IPS-15b (cell line): ENCODE measurements at regions not wholly inside any gene's neighbourhood (a gene's known extent, or its start where the extent isn't known, plus 50 kb on each side); places are given as distances from the start of the nearest gene placed in this dataset.

Experiments used
- H3K27me3 ChIP-seq: one replicate; pipeline ENCODE4 v1.6.1; 2013; ENCODE audit warnings: low read length; ENCODE audit not compliant: control insufficient read depth, insufficient read depth
- H3K36me3 ChIP-seq: one replicate; pipeline ENCODE4 v1.6.1; 2013; ENCODE audit warnings: low read length; ENCODE audit not compliant: control insufficient read depth, insufficient read depth
- H3K4me1 ChIP-seq: one replicate; pipeline ENCODE4 v1.6.1; 2013; ENCODE audit warnings: mild to moderate bottlenecking, low read length; ENCODE audit not compliant: control insufficient read depth, insufficient read depth
- H3K4me3 ChIP-seq: one replicate; pipeline ENCODE4 v1.5.1; 2013; ENCODE audit warnings: low read depth, low read length
- H3K9ac ChIP-seq: one replicate; pipeline ENCODE4 v1.6.1; 2013; ENCODE audit warnings: low read depth, mild to moderate bottlenecking, low read length
- H3K9me3 ChIP-seq: one replicate; pipeline ENCODE4 v1.6.1; 2013; ENCODE audit warnings: mild to moderate bottlenecking, low read length; ENCODE audit not compliant: control insufficient read depth, insufficient read depth

GRCh38 chr12:98260276-98260675, 255.1 kb upstream of the TMPO start:
- Histone ChIP-seq H3K4me3 (no peak overlapping the region), H3K27me3 (no peaks in the 10 kb centered on the region), H3K4me1 (no peaks in the 10 kb centered on the region), H3K36me3 (no peaks in the 10 kb centered on the region), H3K9ac (no peak overlapping the region), H3K9me3 (no peaks in the 10 kb centered on the region)

- Histone ChIP-seq H3K36me3 (no peaks in the 10 kb centered on the region), H3K9ac (no peak overlapping the region), H3K4me1 (no peaks in the 10 kb centered on the region)
Observed at GRCh38 chr12:98262902-98263301, 252.5 kb upstream of the TMPO start.

DNA sequence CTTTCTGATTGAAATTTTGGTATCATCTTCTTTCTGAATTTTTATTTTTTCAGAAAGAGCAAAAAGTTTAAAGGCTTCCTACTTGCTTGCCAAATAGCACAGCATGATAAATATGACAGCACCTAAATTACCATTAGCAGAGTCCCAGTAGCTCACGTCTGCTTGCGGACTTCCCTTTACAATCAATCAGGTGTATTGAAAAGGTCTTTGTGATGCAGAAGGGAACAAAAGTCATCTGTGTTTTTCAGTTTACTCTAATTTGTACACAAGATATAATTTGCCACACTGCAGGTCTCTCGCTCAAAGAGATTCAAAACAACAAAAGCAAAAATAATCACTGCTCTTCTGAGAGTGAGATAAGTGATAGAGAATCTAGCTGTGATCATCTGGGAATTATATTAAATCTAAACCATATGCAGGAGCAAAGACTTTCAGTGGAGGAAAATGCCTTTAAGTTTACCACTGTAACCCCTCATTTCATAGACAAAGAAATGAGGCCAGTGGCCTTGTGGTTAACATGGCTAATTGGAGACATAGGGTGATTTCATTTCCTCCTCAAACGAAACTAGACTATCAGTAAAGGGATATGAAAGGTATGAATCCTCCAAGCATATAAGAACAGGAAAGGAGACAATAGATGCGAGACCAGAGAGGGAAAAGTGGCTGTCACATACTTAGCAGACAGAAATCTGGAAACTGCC, 240.8 kb upstream of the TMPO start:
- no peak overlapping the region for H3K9ac ChIP-seq
- no peaks in the 10 kb centered on the region for H3K36me3 ChIP-seq
- no peaks in the 10 kb centered on the region for H3K9me3 ChIP-seq
- H3K4me1 ChIP-seq: no peaks in the 10 kb centered on the region
- no peaks in the 10 kb centered on the region for H3K27me3 ChIP-seq
- no peak overlapping the region for H3K4me3 ChIP-seq

More at GRCh38 chr12:98262902-98263301, 252.5 kb upstream of the TMPO start:
- H3K9me3 ChIP-seq: no peaks in the 10 kb centered on the region
- no peak overlapping the region for H3K4me3 ChIP-seq
- no peaks in the 10 kb centered on the region for H3K27me3 ChIP-seq

DNA sequence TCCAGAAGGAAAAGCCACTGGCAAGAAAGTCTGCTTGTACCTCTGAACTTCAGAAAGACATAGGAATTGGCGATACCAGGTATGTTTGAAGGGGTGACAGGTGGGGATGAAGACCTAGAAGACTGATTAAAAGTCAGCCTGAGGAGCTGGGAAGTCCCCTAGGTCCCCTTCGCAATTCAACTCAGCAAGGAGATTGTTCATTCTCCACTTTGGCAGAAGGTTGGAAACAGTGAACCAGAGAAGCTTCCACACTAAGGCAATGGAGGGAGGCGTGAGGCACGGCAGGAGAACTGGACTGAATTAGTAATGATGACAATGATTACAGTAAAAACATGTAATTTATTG, 240.3 kb upstream of the TMPO start:
- Histone ChIP-seq H3K36me3 (no peaks in the 10 kb centered on the region), H3K27me3 (no peaks in the 10 kb centered on the region), H3K9ac (no peak overlapping the region), H3K4me1 (no peaks in the 10 kb centered on the region), H3K4me3 (no peak overlapping the region), H3K9me3 (no peaks in the 10 kb centered on the region)

DNA sequence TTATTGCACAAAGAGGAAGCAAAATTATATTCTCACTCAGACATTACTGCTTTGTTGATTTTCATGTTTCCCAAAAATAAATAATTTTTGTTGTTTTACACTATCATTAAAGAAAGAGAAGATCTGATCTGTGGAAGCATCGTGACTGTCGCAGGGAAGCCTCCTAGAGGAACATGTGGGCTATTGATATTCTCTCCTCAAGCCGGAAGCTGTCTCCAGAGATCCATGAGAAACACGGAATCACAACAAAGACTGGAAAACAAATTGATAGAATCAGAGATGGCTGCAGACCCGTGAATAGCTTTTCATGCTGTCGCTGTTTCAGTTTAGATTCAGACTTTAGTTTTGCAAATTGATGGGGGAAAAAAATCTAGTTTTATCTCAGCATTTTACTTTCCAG, 235.2 kb upstream of the TMPO start:
- no peak overlapping the region for H3K4me3 ChIP-seq
- H3K4me1 ChIP-seq: no peaks in the 10 kb centered on the region
- no peaks in the 10 kb centered on the region for H3K36me3 ChIP-seq
- no peaks in the 10 kb centered on the region for H3K9me3 ChIP-seq
- no peak overlapping the region for H3K9ac ChIP-seq
- H3K27me3 ChIP-seq: no peaks in the 10 kb centered on the region

GRCh38 chr12:98280621-98281020, 234.8 kb upstream of the TMPO start:
- H3K4me3 ChIP-seq: no peak overlapping the region

GRCh38 chr12:98291828-98292227, 223.6 kb upstream of the TMPO start:
- no peaks in the 10 kb centered on the region for H3K36me3 ChIP-seq
- no peak overlapping the region for H3K9ac ChIP-seq
- no peaks in the 10 kb centered on the region for H3K4me1 ChIP-seq
- H3K9me3 ChIP-seq: no peaks in the 10 kb centered on the region
- no peak overlapping the region for H3K4me3 ChIP-seq
- no peaks in the 10 kb centered on the region for H3K27me3 ChIP-seq

More at GRCh38 chr12:98280621-98281020, 234.8 kb upstream of the TMPO start:
- H3K9me3 ChIP-seq: no peaks in the 10 kb centered on the region
- no peaks in the 10 kb centered on the region for H3K27me3 ChIP-seq
- no peak overlapping the region for H3K9ac ChIP-seq
- no peaks in the 10 kb centered on the region for H3K4me1 ChIP-seq
- H3K36me3 ChIP-seq: no peaks in the 10 kb centered on the region

GRCh38 chr12:98294051-98294805, 221.2 kb upstream of the TMPO start:
- no peaks in the 10 kb centered on the region for H3K9me3 ChIP-seq
- no peaks in the 10 kb centered on the region for H3K27me3 ChIP-seq
- H3K36me3 ChIP-seq: no peaks in the 10 kb centered on the region
- H3K9ac ChIP-seq: no peak overlapping the region
- no peak overlapping the region for H3K4me3 ChIP-seq
- H3K4me1 ChIP-seq: no peaks in the 10 kb centered on the region

DNA sequence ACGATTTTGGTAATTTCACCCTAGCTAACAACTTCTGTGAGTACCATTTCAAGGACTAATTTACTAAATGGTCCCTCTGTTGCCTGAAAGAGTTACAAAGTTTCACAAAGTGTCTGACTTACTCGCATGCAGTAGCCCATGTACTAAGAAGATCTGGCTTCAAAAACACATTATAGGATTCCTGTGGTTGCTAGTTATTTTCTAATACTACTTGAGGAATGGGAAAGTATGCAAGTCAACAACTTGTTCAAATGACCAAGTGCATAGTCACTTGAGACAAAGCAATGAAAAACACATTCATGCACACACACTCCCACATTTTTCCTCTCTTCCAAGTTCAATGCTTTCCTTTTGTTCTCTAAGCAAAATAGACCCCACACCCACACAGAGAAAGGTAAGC, 219.7 kb upstream of the TMPO start:
- no peaks in the 10 kb centered on the region for H3K4me1 ChIP-seq
- H3K9me3 ChIP-seq: no peaks in the 10 kb centered on the region
- no peaks in the 10 kb centered on the region for H3K27me3 ChIP-seq
- no peak overlapping the region for H3K9ac ChIP-seq
- no peaks in the 10 kb centered on the region for H3K36me3 ChIP-seq
- no peak overlapping the region for H3K4me3 ChIP-seq

DNA sequence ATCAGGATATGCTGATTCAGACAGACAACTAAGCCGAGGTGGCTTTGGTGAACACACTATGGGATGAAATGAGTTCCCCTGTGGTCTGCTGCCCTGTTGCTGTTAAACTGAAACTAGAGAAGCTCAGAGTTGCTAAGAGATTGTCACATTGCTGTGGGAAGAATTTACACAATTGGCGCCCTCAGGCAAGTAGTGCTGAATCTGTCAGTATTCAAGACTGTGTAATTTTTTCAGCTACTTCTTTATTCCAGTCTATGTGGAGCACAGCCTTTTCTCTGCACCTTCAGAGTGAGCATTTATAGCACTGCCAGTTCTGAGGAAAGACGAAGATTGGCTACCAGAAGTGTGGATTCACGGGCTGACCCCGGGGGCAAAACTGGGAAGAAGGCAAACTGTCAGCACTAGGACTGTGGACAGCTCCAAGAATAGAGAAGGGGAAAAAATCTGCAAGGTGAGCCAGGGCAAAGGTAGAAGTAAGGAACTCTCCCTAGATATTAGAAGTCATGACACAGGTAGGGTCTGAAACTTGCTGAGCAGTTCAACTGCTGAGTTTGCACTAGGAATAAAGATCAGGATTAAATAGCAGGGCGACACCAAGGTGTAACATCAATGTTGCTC, 218.8 kb upstream of the TMPO start:
- Histone ChIP-seq H3K27me3 (no peaks in the 10 kb centered on the region), H3K9me3 (no peaks in the 10 kb centered on the region), H3K4me1 (no peaks in the 10 kb centered on the region), H3K36me3 (no peaks in the 10 kb centered on the region), H3K9ac (no peak overlapping the region), H3K4me3 (no peak overlapping the region)

DNA sequence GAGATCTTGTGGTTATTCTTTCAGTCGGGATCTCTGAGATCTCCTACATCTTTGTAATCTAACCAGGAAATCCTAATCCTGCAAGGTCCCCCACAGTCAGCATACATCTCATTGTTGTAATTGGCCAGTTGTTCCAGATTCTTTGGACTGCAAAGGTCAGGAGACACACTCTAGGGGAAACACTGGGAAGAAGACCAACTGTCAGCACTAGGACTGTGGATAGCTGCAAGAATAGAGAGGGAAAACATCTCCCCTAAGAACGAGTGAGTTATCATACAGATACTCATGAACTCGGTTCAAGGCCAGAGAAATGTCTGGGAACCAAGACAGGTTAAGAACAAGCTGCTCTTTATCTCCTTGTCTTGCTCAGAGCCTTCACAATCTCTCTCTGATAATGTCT, 217.9 kb upstream of the TMPO start:
- Histone ChIP-seq H3K27me3 (no peaks in the 10 kb centered on the region), H3K4me1 (no peaks in the 10 kb centered on the region), H3K9me3 (no peaks in the 10 kb centered on the region), H3K4me3 (no peak overlapping the region), H3K9ac (no peak overlapping the region), H3K36me3 (no peaks in the 10 kb centered on the region)

DNA sequence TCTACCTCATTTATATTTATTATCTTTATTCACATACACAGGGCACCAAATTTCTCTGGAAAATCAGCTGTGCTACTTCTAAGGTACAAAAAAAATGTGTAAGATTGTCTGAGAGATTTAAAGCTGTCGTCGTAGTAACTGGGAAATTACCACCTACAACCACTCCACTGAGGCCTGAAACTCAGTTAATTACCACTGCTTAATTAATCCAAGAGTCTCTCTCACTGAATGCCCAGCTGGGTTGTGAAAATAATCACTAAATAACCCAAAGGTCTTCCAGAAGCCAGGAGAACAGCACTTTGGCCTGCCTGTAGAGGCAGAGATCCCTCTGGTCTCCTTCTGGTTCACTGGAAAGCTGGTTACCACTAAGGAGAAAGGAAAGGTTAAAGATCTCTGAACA, 207.2 kb upstream of the TMPO start:
- H3K27me3 ChIP-seq: no peaks in the 10 kb centered on the region
- no peaks in the 10 kb centered on the region for H3K36me3 ChIP-seq
- H3K9ac ChIP-seq: no peak overlapping the region
- no peaks in the 10 kb centered on the region for H3K9me3 ChIP-seq
- no peak overlapping the region for H3K4me3 ChIP-seq
- no peaks in the 10 kb centered on the region for H3K4me1 ChIP-seq
